ENCODE measurements at regions not wholly inside any gene's neighbourhood (a gene's known extent, or its start where the extent isn't known, plus 50 kb on each side); places are given as distances from the start of the nearest gene placed in this dataset.

- in situ Hi-C loops (cut with HindIII; ENCODE audit: low sequenced_read_pairs), result no loop called here
- no peak for DNase-seq (ENCODE audit: low spot score)
These were observed 489.9 kb upstream of the RAG2 start for GRCh38 chr11:37087650-37088572.

- in situ Hi-C loops (cut with HindIII; ENCODE audit: low sequenced_read_pairs), result no loop called here
- no peak for DNase-seq (ENCODE audit: low spot score)
These were observed 480.5 kb upstream of the RAG2 start for GRCh38 chr11:37078521-37078920.

DNA sequence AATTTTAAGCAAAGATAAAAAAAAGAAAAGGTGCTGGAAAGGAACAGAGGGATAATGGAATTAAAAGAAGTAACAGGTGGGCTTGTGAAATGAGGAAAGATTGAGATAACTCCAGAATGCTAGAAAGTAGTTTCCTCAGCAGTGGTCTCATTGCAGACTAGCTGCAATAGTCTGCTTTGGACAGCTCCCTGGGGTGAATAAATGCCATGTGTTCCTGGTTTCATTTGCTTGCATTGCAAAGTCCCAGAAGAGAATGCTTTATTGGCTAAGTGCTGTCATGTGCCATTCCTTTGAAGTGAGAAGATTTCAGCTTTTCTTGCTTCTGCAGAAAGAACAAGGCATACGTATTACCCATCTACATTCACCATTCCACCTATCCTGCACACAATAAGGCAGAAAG, 478.8 kb upstream of the RAG2 start:
- in situ Hi-C loops (cut with HindIII; ENCODE audit: low sequenced_read_pairs), result no loop called here
- no peak for DNase-seq (ENCODE audit: low spot score)

GRCh38 chr11:37072538-37073055, 474.6 kb upstream of the RAG2 start:
- in situ Hi-C loops (cut with HindIII; ENCODE audit: low sequenced_read_pairs), result no loop called here
- DNase-seq (ENCODE audit: low spot score), result no peak

GRCh38 chr11:37050311-37050710, 452.3 kb upstream of the RAG2 start:
- no peak for DNase-seq (ENCODE audit: low spot score)
- in situ Hi-C loops (cut with HindIII; ENCODE audit: low sequenced_read_pairs), result no loop called here

DNA sequence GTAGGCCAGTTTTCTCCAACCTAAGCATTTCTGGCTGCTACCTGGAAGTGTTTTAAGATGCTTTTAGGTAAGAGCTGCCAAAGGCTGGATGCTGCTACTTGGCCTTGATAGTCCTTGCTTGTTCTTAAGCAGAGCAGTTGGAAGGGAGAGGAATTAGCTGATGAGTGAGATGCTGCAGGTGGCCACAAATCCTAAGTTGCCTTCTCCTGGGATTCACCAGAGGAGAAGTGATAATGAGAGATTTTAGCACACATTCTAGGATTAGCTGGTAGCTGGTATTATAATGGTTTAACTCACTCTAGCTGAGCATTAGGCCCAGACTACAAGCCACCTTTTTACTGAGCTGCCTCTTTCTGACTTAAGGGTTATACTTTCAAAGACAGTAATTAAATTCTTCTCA, 442.9 kb upstream of the RAG2 start:
- in situ Hi-C loops (cut with HindIII; ENCODE audit: low sequenced_read_pairs), result no loop called here
- DNase-seq (ENCODE audit: low spot score), result no peak

GRCh38 chr11:37038911-37039310, 440.9 kb upstream of the RAG2 start:
- in situ Hi-C loops (cut with HindIII; ENCODE audit: low sequenced_read_pairs), result no loop called here

GRCh38 chr11:37026741-37027140, 428.7 kb upstream of the RAG2 start:
- in situ Hi-C loops (cut with HindIII; ENCODE audit: low sequenced_read_pairs), result no loop called here
- DNase-seq (ENCODE audit: low spot score), result no peak

More at GRCh38 chr11:37038911-37039310, 440.9 kb upstream of the RAG2 start:
- DNase-seq (ENCODE audit: low spot score), result no peak

GRCh38 chr11:37026326-37026725, 428.3 kb upstream of the RAG2 start:
- in situ Hi-C loops (cut with HindIII; ENCODE audit: low sequenced_read_pairs), result no loop called here
- no peak for DNase-seq (ENCODE audit: low spot score)

GRCh38 chr11:37006563-37006962, 408.5 kb upstream of the RAG2 start:
- DNase-seq (ENCODE audit: low spot score), result no peak
- in situ Hi-C loops (cut with HindIII; ENCODE audit: low sequenced_read_pairs), result no loop called here

DNA sequence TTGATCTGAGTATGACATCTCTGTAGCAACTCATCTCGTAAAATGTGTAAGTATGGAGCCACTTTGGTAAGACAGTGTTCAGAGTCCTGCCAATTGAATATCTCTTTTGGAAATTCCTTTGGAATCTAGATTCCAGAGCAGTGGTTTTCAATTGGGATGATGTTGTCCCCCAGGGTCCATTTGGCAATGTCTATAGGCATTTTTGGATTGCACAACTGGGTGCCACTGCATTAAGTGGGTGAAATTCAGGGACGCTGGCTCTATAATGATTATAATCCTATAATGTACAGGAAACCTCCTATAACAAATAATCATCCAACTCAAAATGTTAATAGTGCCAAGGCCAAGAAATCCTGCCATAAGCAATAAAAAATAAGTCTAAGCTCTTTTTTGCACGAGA, 404.8 kb upstream of the RAG2 start:
- in situ Hi-C loops (cut with HindIII; ENCODE audit: low sequenced_read_pairs), result no loop called here
- no peak for DNase-seq (ENCODE audit: low spot score)

GRCh38 chr11:36997656-36998055, 399.6 kb upstream of the RAG2 start:
- in situ Hi-C loops (cut with HindIII; ENCODE audit: low sequenced_read_pairs), result no loop called here
- DNase-seq (ENCODE audit: low spot score), result no peak

- in situ Hi-C loops (cut with HindIII; ENCODE audit: low sequenced_read_pairs), result no loop called here
- no peak for DNase-seq (ENCODE audit: low spot score)
These were observed 398.8 kb upstream of the RAG2 start for GRCh38 chr11:36996795-36997194.

- DNase-seq (ENCODE audit: low spot score), result no peak
- in situ Hi-C loops (cut with HindIII; ENCODE audit: low sequenced_read_pairs), result no loop called here
These were observed 396.2 kb upstream of the RAG2 start for GRCh38 chr11:36994208-36994607.

DNA sequence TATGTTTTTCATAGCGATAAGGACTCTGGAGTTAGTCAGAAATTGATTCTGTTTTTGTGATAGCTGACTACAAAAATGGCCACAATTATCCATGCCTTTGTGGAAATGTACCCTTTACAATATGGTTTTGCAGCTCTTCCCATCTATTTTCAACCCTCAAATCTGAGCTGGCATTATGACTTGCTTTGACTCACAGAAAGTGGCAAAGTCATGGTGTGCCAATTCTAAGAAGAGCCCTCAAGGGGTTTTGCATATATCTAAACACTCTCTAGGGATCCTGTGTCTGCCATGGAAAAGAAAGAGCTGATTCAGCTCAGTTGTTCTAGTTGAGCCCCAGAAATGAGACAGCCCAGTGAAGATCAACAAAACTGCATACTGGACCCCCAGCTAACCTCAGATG, 390.5 kb upstream of the RAG2 start:
- in situ Hi-C loops (cut with HindIII; ENCODE audit: low sequenced_read_pairs), result no loop called here
- DNase-seq (ENCODE audit: low spot score), result no peak

DNA sequence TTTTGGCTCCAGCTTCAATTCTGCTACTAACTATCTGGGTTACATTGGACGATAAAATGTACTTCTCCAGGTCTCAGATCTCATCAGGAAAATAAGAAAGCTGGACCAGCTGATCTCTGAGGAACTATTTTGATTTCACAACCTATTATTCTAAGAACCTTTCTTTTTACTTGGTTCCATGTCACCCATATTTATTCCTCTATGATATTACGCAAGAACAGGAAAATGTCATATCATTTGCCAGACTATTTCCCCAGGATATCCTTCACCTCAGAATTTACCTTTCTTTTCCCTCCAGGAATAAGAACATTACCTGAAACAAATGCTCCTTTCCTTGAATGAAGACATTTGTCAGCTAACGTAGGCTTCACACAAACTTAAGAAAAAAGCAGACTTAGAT, 387.5 kb upstream of the RAG2 start:
- in situ Hi-C loops (cut with HindIII; ENCODE audit: low sequenced_read_pairs), result no loop called here
- DNase-seq (ENCODE audit: low spot score), result no peak

DNA sequence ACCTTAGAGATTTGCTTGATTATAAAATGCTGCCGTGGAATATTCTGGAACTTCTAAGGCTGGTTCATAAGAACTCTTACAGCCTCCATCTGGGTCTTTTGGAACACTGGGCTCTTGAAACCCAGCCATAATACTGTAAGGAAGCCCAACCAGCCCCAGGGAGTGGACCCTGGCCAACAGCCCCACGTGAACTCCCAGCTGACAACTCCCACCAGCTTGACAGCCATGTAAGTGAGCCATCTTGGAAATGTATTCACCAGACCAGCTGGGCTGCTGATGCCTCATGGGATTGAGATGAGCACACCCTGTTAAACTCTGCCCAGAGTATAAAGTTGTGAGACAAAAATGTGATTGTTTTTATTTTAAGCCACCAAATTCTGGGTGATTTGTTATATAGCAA, 378.7 kb upstream of the RAG2 start:
- in situ Hi-C loops (cut with HindIII; ENCODE audit: low sequenced_read_pairs), result no loop called here
- no peak for DNase-seq (ENCODE audit: low spot score)

DNA sequence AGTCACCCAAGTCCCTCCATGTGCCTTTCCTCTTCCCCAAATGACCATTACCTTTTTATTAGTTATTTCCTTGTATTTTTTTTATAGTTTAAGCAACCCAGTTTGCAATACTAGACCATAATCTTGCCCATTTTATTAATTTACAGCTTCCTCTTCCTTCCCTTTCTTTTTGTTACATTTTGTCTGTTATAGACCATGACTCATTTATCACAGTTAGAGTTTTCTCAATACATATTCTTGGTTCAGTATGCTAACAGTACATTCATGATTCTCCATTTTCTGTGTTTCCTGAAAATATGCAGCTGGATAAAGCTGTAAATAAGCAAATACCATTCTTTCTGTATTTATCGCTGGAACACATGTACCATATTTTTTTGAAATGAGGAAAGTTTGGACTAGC, 376.7 kb upstream of the RAG2 start:
- in situ Hi-C loops (cut with HindIII; ENCODE audit: low sequenced_read_pairs), result no loop called here
- no peak for DNase-seq (ENCODE audit: low spot score)

DNA sequence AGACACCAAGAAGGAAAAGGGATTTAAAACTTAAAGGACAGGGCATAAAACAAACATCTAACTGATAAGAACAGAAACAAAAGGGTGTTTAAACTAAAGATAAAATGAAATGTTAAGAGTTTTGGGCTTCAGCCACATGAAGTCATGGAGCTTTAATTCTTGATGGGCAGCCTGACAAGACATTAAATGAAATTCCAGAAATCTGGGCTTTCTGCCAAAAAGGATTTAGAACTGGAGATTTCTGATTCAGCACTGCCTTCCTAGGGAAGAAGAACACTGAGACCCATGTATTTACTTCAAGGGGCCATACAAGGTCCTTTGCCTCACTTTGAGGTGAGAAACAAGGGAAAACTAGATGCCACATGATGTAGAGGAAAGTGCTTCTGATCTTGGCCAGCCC, 355.9 kb upstream of the RAG2 start:
- DNase-seq (ENCODE audit: low spot score), result no peak

GRCh38 chr11:36948460-36949127, 350.6 kb upstream of the RAG2 start:
- no peak for DNase-seq (ENCODE audit: low spot score)
- in situ Hi-C loops (cut with HindIII; ENCODE audit: low sequenced_read_pairs), result no loop called here

More for the DNA sequence above, 355.9 kb upstream of the RAG2 start:
- in situ Hi-C loops (cut with HindIII; ENCODE audit: low sequenced_read_pairs), result no loop called here

Data from G401 (cell line).